ENCODE measurements at regions not wholly inside any gene's neighbourhood (a gene's known extent, or its start where the extent isn't known, plus 50 kb on each side); places are given as distances from the start of the nearest gene placed in this dataset.
A peak's percentile ranks its signal among the peaks of the same experiment; 100 is the strongest.

DNA sequence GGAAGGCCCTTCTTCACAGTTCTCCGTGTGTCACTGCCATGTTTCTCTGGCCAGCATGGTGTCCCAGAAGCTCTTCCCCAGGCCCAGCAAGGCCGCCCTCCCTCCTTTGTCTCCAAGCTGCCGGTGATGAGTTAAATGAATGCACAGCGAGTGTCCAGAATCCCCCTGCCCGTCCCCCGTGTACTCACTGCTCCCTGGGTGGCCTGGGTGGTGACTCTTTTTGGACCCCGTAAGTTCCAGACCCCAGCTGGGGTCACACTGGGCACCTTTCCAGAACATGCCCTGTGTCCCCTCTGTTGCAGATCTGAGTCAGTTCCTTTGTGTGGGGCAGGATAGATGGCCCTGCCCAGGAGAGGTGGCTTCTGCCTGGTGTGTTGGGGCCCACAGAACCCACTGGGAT, 95.0 kb downstream of the MRPL36 start:
- no peak for DNase-seq

- no peak for DNase-seq
Measured at GRCh38 chr5:1704266-1704665, 95.4 kb downstream of the MRPL36 start.

DNA sequence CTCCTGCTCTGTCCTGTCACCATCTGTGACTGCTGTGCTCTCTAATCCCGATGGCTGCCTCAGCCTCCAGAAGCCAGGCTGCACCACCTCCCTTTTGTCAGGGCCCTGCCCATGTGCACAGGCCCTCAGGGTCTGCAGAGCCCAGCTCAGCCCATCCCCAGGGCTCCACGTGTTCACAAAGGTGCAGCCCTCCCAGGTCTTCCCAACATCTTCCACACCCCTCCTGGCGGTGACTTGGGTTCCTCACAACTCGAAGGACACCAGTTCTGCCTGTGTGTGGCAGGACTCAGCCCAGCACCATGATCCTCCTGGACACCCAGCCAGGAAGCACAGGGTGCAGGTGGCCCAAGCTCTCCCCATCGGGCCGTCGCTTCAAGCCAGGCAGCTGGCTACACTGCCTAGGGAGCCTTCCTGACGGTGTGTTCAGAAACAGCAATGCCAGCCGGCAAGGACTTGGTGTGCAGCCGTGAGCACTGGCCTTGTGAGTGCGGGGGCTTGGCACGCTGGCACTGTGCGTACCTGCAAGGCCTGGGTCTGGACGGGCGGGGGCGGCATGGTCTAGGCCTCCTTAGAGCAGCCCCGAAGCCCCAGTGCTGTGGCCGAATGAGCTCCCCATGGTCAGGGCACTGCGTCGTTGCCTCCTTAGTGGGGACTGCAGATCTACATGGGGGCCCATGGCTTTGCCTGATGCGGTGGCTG, 96.1 kb downstream of the MRPL36 start:
- DNase-seq, result no peak

DNA sequence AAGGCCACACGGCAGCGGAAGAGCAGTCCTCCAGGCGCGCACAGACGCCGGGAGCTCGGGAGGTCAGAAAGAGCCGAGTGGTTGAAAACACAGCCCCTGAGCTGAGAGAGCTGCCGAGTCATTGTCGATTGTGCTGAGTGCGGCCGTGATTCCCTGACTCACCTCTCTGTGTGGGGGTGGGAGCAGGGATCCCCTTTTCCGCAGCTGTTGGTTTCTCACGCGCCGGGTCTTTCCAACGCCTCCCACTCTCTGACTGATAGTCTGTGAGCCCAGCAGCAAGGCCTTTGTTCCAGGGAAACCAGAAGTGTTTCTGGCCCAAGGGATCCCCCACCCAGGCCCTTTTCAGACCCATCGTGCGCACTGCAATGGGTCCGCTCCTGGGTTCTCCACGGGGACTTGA, 97.3 kb downstream of the MRPL36 start:
- DNase-seq, result no peak

DNA sequence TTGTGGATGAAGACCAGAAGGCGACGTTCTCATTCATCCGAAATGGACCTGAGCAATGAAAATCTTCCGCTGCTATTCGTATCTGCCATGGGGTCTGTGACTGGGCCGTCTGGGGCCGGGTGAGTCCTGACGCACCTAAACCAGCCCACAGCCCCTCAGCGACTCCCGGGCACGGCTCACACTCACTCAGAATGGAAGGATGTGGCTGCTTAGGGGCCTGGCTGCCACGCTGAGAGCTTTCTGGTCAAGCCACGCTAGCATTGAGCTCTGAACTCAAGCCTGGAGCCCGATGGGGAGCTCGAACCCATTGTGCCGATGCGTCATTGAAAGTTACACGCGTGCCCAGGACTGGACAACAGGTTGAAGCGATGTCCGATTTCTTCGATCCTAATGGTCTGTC, 97.8 kb downstream of the MRPL36 start:
- DNase-seq, result no peak

DNA sequence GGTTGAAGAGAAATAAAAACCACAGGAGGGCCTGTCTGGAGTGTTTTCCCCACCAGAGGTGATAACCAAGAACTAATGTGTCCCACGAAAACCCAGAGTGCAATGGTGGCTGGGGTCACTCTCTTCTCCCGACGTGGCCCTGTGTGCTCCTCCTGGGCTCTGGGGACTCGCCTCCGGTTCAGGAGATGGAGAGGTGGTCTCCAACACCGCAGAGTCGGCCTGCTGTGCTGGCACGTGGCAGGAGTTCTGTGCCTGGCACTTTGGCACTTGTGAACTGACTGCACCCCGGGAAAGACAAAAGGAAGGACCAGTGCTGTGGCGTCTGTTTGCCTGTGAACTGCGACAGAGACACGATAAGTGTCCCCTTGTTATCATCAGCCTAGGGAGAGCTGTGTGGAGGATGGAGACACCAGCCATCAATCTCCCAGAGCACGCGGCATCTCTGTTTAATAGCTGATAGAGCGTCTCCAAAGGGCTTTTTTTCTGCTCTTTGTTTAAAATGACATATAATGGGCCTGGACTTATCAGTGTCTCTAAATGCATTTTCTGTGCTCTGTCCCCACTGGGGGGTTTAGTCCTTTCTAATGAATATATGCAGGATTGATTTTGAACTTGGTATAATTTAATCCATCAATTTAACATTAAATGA, 98.3 kb downstream of the MRPL36 start:
- DNase-seq, result no peak

DNA sequence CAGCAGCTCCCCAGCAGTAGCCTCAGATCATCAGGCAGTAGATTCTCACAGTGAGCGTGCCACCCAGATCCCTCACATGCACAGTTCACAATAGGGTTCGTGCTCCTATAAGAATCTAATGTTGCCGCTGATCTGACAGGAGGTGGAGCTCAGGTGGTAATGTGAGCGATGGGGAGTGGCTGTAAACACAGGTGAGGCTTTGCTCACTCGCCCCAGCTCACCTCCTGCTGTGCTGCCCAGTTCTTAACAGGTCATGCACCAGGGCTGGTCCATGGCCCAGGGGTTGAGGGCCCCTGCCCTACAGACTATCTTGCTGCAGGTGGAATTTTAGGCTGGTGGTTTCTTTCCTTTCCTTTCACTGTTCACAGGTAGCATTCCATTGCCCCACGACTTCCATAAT, 100.2 kb downstream of the MRPL36 start:
- DNase-seq, result no peak

- peak; percentile 20 for DNase-seq
Measured at GRCh38 chr5:1698589-1699316, 100.9 kb downstream of the MRPL36 start.

GRCh38 chr5:1692381-1692780, 107.3 kb downstream of the MRPL36 start:
- no peak for DNase-seq

DNA sequence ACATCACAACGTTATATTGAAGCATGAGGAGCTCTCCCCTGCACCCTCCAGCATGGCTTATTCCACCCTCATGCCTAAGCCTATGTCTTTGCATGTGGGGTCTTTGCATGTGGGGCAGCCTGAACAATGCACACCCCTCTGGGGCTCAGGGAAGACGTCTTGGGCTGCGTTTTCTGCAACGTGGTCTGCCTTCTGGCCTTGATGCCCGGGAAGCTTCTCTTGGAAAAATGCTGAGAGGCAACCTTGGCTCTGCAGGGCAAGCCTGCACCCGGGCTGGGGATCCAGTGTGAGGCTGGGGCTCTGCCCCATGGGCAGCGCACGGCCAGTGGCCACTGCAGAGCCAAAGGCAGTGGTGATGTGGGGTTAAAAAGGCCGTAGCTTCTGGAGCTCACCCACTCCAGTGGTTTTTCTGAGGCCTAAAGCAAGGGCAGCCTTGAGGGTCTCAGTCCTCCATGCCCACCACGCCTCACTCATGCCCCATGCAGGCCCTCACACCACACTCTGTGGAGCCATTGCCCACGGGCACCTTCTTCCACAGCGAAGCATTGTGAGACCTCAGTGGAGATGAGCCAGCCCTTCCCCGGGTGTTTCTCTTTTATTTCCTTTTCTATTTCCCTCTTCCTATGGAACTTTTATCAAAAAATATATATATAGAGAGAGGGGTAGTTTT, 112.2 kb downstream of the MRPL36 start:
- DNase-seq, result no peak

- DNase-seq, result no peak
Measured at GRCh38 chr5:1686016-1686802, 113.4 kb downstream of the MRPL36 start.

GRCh38 chr5:1685066-1685465, 114.6 kb downstream of the MRPL36 start:
- DNase-seq, result no peak

DNA sequence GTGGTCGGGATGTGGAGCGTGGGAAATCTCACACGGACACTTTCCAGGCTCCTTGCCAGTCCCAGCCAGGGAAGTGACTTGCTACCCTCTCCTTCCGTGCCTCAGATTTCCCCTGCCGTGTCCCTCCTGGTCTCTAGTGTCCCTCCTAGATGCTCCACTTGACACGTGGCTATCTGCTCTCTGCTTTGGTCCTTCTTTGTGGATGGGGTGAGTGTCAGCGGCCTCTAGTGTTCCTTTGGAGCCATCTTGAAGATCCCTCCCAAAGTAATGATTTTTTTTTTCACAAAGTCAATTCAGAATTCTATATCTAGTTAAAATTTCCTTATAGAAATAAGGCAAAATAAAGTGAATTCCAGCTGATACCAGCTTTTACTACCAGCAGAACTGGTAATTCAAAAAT, 117.7 kb downstream of the MRPL36 start:
- DNase-seq, result no peak

GRCh38 chr5:1673042-1673677, 126.5 kb downstream of the MRPL36 start:
- DNase-seq, result no peak

DNA sequence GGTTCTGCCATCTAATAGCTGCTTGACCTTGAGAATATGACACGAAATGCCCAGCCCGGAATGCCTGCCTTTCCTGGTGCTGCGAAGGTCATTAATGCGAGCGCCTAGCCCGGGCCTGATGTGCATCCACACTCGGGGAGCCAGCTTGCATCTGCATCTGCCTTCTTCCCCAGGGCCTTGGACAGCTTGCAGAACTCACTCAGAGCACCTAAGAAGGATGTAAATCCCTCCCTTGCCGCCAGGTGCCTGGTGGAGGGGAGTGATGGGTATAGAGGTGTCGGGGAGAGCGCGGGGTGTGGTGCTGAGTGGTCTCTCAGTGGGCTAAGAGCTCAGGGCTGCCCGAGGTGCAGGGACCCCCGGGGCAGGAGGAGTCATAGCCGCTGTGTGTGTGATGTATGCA, 127.2 kb downstream of the MRPL36 start:
- DNase-seq, result no peak

GRCh38 chr5:1671351-1671750, 128.3 kb downstream of the MRPL36 start:
- DNase-seq, result no peak

DNA sequence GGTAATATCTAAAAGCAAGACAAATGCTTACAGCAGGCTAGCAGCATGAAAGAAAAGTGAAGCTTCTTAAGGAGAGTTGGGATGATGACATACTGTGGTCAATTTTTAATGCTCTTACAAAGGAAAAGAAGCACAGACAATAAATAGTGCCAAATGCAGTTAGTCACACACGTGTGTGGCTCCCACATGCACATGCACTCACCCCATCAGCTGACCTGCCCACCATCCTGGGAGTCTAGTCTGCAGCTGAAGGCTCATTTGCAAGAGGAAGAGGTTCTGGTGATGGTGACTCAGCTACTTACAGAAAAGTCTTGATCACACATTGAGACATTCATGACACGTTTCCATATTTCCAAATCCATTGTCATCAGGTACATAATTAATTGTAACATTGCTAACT, 129.3 kb downstream of the MRPL36 start:
- DNase-seq, result peak; percentile 55

- DNase-seq, result no peak
Measured at GRCh38 chr5:1669276-1670155, 130.1 kb downstream of the MRPL36 start.

GRCh38 chr5:1668141-1668721, 131.4 kb downstream of the MRPL36 start:
- no peak for DNase-seq

DNA sequence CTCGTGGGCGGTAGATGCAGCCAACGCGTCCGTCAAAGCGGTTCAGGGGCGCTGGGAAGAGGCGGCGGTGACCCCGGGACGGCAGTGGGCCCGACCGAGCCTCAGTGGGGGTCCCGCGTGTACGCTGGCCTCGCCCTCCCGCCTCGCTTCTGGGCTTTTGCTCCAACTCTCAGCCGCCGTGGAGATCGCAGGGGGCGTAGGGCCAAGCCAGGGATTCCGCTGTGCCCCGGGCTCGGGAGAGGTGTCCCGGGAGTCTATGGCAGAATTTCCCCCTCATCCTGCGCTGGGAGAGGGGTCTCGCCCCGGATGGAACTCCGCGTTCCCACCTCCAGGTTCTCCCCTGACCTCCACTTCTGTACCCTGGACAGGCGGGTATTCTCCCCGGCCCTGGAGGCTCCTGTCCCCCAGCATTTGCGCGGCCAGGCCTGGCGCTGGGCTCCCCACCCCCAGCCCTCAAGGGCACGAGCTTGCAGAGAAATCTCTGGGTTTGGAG, 131.9 kb downstream of the MRPL36 start:
- no peak for DNase-seq

Data from stimulated activated CD4-positive, alpha-beta T cell treated with anti-CD3 and anti-CD28 coated beads, Interleukin-1b, Interleukin-23, amount 100 ng/mL, for 48 hours (primary cell).